ENCODE measurements at regions not wholly inside any gene's neighbourhood (a gene's known extent, or its start where the extent isn't known, plus 50 kb on each side); places are given as distances from the start of the nearest gene placed in this dataset.
"Not testable (repeated sequence)": the region's sequence is repeated elsewhere in the genome, so short reads cannot be mapped to it uniquely, and the experiment has no call there.

GRCh38 chr12:8373744-8374143 is 82.0 kb upstream of the CLEC6A start:
- TF ChIP-seq, protein P1, sequence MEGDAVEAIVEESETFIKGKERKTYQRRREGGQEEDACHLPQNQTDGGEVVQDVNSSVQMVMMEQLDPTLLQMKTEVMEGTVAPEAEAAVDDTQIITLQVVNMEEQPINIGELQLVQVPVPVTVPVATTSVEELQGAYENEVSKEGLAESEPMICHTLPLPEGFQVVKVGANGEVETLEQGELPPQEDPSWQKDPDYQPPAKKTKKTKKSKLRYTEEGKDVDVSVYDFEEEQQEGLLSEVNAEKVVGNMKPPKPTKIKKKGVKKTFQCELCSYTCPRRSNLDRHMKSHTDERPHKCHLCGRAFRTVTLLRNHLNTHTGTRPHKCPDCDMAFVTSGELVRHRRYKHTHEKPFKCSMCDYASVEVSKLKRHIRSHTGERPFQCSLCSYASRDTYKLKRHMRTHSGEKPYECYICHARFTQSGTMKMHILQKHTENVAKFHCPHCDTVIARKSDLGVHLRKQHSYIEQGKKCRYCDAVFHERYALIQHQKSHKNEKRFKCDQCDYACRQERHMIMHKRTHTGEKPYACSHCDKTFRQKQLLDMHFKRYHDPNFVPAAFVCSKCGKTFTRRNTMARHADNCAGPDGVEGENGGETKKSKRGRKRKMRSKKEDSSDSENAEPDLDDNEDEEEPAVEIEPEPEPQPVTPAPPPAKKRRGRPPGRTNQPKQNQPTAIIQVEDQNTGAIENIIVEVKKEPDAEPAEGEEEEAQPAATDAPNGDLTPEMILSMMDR (IDR thresholded peaks at IDR 0.05; ENCODE audit: extremely low read depth, insufficient read depth, missing control alignments) = peak; percentile 39
- DNase-seq (ENCODE audit: low spot score); in situ Hi-C loops (cut with MboI; ENCODE audit: low pct_unique_long_range_greater_than_20kb, low sequenced_read_pairs, unreplicated experiment): not testable (repeated sequence)

DNA sequence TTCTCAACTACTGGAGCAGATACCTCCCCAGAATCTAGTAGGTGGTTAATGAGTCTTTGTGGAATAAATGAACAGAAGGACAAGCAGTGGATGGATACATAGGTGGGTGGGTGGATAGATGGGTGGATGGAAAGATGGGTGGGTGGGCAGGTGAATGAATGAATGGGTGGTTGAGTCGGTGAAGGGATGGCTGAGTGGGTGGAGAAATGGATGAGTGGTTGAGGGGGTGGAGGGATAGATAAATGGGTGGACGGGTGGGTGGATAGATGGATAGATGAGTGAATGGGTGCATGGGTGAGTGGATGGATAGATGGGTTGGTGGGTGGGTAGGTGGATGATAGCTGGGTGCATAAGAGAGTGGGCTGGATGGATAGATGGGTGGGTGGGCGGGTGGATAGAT is 80.6 kb upstream of the CLEC6A start:
- in situ Hi-C loops (cut with MboI; ENCODE audit: low pct_unique_long_range_greater_than_20kb, low sequenced_read_pairs, unreplicated experiment) = not testable (repeated sequence)

DNA sequence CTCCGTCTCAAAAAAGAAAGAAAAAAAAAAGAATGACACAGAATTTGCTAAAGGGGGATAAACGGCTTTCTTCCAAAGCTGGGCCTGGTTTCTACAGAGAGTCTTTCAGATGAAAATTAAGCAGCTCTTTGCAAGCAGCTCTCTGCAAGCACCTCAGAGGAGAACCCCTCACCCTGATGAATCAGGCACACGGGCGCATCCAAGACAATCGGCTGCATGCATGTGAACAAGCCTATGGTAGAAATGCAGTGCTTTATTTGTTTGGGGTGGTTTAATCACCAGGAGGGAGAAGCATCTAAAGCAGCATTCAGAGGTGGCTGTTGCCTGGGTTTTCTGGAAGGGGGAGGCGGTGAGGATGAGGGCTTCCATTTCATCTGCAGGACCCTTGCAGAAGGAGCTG is 78.0 kb upstream of the CLEC6A start:
- DNase-seq (ENCODE audit: low spot score); in situ Hi-C loops (cut with MboI; ENCODE audit: low pct_unique_long_range_greater_than_20kb, low sequenced_read_pairs, unreplicated experiment): not testable (repeated sequence)

More for the DNA sequence above, 80.6 kb upstream of the CLEC6A start:
- DNase-seq (ENCODE audit: low spot score) = not testable (repeated sequence)

GRCh38 chr12:8382556-8382955 is 73.2 kb upstream of the CLEC6A start:
- in situ Hi-C loops (cut with MboI; ENCODE audit: low pct_unique_long_range_greater_than_20kb, low sequenced_read_pairs, unreplicated experiment); DNase-seq (ENCODE audit: low spot score): not testable (repeated sequence)

GRCh38 chr12:8384686-8385085 is 71.1 kb upstream of the CLEC6A start:
- in situ Hi-C loops (cut with MboI; ENCODE audit: low pct_unique_long_range_greater_than_20kb, low sequenced_read_pairs, unreplicated experiment); DNase-seq (ENCODE audit: low spot score): not testable (repeated sequence)

DNA sequence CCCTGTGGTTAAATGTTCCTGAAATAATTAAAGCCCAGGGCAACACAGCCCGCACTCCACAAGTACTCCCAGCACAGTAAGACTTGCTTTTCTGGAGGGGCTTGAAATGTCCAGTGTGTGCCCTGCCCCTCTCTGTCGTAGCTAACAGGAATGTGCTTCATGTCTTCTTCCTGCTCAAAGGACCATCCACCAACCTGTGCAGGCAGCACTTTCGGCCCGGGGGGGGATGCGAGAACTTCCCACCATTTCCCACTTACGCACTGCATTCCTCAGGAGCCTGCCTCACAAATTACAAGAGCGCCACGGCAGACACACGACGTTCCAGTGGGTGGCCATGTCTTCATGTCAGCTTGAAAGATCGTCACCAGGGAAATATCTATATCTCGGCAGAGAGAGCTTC is 70.3 kb upstream of the CLEC6A start:
- in situ Hi-C loops (cut with MboI; ENCODE audit: low pct_unique_long_range_greater_than_20kb, low sequenced_read_pairs, unreplicated experiment); DNase-seq (ENCODE audit: low spot score): not testable (repeated sequence)

DNA sequence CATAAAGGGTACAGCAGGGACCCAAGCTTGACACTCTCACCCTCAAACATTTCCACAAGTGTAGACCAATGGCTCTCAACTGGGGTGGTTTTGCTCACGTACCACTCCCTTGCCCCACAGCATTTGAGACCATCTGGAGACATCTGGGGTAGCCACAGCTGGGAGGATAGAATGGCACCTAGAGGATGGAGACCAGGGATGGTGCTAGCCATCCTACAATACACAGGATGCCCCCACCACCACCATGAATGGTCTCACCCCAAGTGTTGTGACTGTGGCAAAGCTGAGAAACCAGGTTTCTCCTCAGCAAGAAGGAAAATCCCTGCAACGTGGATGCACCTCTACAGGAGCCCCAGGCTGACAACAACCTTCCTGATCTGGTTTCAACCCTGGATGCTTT is 69.1 kb upstream of the CLEC6A start:
- DNase-seq (ENCODE audit: low spot score); in situ Hi-C loops (cut with MboI; ENCODE audit: low pct_unique_long_range_greater_than_20kb, low sequenced_read_pairs, unreplicated experiment): not testable (repeated sequence)

GRCh38 chr12:8389296-8389695 is 66.5 kb upstream of the CLEC6A start:
- in situ Hi-C loops (cut with MboI; ENCODE audit: low pct_unique_long_range_greater_than_20kb, low sequenced_read_pairs, unreplicated experiment); DNase-seq (ENCODE audit: low spot score): not testable (repeated sequence)

GRCh38 chr12:8390001-8390777 is 65.6 kb upstream of the CLEC6A start:
- DNase-seq (ENCODE audit: low spot score) = peak; percentile 33
- in situ Hi-C loops (cut with MboI; ENCODE audit: low pct_unique_long_range_greater_than_20kb, low sequenced_read_pairs, unreplicated experiment) = not testable (repeated sequence)
- TF ChIP-seq, protein P1 (IDR thresholded peaks at IDR 0.05; ENCODE audit: extremely low read depth, insufficient read depth, missing control alignments) = peak; percentile 83

DNA sequence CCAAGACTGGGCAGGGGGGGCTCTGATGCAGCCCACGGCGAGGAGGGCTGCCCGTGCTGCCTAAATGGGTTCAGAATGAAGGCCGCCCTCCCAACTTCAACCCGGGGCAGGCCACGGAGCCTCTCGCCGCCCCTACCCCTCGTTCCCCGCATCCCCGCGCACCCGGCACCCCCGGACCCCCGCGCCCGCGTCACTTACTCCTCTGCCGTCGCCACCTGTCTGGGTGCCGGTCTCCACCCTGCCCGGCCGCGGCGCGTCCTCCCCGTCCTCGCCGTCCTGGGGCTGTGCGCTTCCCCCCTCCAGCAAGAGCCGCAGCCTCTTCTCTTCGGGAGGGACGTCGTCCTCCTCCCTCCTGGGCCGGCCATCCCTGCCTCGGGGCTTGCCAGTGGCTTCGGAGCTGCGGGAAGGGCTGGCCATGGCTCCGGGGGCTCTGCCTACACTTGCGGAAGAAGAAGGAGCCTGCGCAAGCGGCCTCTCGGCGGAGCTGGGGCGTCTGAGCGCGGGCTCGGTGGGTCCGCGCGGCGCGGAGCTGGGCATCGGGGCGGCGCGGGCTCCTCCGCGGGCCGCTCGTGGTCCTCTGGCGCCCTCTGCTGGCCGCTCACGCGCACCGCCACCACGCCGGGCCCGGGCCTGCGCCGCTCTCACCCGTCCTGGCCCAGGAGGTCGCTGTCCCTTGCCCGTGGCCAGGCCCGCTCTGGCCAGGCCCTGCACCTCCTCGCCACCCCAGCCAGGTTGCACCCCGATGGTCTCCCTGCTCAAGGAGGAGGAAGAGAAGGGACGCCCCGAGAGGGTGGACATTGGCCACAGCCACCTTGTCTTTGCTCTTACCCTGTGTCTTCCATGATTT is 59.3 kb upstream of the CLEC6A start:
- in situ Hi-C loops (cut with MboI; ENCODE audit: low pct_unique_long_range_greater_than_20kb, low sequenced_read_pairs, unreplicated experiment) = not testable (repeated sequence)
- peak; percentile 44 for DNase-seq (ENCODE audit: low spot score)
- TF ChIP-seq, protein P1 (IDR thresholded peaks at IDR 0.05; ENCODE audit: extremely low read depth, insufficient read depth, missing control alignments) = peak; percentile 71

GRCh38 chr12:8397378-8397777 is 58.4 kb upstream of the CLEC6A start:
- in situ Hi-C loops (cut with MboI; ENCODE audit: low pct_unique_long_range_greater_than_20kb, low sequenced_read_pairs, unreplicated experiment); DNase-seq (ENCODE audit: low spot score): not testable (repeated sequence)

GRCh38 chr12:8399496-8400034 is 56.2 kb upstream of the CLEC6A start:
- DNase-seq (ENCODE audit: low spot score) = peak; percentile 1
- in situ Hi-C loops (cut with MboI; ENCODE audit: low pct_unique_long_range_greater_than_20kb, low sequenced_read_pairs, unreplicated experiment) = not testable (repeated sequence)

DNA sequence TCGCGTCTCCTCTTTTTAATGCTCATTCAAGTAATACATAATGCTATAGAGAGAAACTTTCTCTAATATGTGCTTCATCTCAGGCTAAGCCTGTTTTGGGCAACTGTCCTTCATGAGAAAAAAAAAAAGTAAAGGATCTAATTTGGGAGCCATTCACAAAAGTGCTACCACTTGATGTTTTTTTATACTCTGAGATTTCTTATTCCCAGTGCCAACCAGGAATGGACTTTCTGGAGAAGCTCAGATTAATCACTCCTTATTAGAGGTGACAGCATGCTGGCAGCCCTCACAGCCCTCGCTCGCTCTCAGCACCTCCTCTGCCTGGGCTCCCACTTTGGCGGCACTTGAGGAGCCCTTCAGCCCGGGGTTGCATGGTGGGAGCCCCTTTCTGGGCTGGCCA is 51.9 kb upstream of the CLEC6A start:
- in situ Hi-C loops (cut with MboI; ENCODE audit: low pct_unique_long_range_greater_than_20kb, low sequenced_read_pairs, unreplicated experiment) = not testable (repeated sequence)
- peak; percentile 1 for DNase-seq (ENCODE audit: low spot score)

GRCh38 chr12:8404341-8404740 is 51.4 kb upstream of the CLEC6A start:
- DNase-seq (ENCODE audit: low spot score); in situ Hi-C loops (cut with MboI; ENCODE audit: low pct_unique_long_range_greater_than_20kb, low sequenced_read_pairs, unreplicated experiment): not testable (repeated sequence)
